ENCODE measurements at regions not wholly inside any gene's neighbourhood (a gene's known extent, or its start where the extent isn't known, plus 50 kb on each side); places are given as distances from the start of the nearest gene placed in this dataset.

DNA sequence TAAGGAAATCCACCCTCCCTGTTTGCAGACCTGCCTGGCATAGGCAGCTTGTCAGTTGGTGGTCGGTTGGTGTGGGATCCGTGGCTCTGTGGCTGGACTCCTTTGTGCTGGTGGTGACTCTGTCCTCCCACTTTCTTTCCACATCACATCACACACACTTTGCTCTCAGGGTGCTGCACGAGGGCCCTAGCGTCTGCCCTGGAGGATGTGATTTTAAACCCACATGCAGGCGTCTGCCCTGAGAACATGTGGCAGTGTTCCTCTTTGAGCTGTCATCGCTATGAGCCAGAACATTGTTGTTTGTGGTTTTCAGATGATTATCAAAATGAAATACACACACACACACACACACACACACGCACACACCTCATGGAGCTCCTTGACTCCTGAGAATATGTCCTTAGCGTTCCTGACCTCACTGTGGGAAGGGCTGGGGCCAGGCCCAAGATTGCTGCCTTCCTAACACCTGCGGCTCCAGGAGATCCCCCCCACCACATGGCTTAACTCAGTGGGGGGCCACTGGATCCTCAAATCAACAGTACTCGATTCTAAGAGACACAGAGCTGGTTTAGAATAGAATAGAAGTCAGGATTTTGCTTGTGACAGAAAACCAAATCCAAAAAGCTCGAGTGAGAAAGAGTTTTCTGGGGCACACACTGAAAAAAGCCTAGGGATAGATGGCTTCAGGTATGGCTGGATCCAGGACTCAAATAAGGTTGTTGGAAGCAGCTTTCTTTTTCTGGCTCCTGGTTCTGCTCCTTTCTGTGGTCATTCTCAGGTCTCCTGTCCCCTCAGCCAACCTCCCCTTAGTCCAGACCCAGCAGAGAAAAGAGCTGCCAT lies 54.8 kb downstream of the RTP5 start:
- DNase-seq (ENCODE audit: low read depth in 2 of 2): no peak

DNA sequence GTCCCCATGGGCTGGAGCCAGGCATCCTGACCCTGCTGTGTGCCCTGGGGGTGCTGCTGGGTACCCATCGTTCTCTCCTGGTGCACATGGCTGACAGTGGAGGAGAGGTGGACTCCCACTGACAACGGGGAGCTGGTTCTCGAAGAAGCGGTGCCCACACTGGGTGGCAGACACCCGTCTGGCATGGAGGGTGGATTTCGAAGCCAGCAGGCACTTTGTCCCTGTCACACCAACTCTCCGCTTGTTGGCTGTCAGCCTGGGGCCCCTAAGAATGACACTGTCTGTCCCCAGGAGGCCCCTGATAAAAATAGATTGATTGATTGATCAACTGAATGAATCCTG lies 55.4 kb downstream of the RTP5 start:
- DNase-seq (ENCODE audit: low read depth in 2 of 2): no peak

DNA sequence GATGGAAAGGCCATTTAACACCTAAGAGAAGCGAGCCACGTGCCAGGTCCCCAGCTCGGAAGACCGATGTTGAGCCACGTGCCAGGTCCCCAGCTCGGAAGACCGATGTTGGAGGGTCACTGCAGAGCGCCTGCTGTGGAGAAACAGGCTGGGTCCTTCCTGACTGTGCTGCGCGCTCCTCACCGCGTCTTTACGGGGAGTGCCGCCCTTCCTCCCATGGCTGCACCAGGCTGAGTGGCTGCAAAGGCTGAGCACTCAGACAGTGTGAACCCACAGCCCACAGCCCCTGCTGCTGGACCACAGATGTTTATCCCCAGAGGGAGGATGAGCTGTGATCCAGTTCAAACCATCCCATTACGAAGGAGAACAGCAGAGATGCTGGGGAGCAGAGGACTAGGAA lies 55.7 kb downstream of the RTP5 start:
- DNase-seq (ENCODE audit: low read depth in 2 of 2): no peak

DNA sequence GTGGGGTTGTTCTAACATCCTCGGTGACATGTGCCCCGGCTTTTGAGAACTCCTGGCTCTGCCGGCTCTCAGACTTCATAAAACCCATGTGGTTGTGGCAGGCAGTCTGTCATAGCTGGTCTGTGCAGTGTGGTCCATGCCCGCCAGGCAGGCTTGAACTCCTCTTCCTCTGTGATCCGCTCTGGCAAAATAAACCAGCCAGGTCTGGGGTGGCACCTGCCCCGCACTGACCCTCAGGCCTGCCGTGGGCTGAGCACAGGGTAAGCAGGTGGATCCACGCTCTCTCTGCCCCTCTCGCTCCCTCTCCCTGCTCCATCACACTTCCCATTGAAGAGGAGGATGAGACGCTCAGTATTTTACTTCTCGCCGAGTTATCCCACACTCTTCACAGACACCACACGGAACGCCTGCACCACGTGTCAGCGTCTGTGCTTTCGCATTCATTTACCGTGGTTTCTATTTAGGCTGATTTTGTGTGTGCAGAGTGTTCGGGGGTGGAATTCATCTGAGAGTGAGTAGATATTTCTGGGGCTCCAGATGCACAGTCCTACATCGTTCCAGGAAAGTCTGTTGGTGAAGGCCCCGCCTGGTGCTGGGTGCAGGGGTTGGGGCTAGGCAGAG lies 56.4 kb downstream of the RTP5 start:
- DNase-seq (ENCODE audit: low read depth in 2 of 2): no peak

DNA sequence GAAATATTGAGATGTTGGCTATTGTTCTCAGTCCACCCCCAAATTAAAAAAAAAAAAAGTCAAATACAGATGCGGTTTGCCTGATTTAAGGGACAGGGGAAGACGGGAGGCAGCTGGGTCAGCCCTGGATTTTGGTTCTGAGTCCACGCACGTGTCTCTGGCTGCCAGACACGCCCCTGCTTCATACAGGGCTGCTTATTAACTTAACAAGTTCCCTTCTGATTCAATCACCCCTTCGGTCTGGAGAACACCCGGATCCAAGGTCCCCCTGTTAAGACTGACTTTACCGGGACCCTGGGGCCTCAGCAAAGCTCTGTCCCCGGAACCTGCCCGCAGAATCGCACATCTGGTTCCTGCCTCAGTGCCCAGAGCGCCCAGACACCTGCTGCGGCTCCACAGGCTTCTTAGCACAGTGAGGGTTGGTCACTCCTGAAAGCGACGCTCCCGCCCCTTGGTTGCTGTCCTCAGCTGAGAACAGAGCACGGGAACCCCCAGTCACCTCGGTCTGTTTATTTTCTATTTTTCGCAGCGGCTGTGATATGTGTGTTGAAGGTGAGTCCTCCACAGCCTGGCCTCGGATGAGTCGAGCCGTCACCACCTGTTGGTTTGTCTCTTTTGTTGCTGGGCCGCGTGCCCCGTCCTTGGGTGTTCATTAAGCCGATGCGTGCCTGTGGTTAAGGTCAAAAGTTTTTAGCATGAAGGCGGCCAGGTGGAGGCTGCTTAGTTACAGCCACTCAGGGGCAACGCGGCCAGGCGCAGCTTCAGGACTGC lies 57.2 kb downstream of the RTP5 start:
- DNase-seq (ENCODE audit: low read depth in 2 of 2): no peak

DNA sequence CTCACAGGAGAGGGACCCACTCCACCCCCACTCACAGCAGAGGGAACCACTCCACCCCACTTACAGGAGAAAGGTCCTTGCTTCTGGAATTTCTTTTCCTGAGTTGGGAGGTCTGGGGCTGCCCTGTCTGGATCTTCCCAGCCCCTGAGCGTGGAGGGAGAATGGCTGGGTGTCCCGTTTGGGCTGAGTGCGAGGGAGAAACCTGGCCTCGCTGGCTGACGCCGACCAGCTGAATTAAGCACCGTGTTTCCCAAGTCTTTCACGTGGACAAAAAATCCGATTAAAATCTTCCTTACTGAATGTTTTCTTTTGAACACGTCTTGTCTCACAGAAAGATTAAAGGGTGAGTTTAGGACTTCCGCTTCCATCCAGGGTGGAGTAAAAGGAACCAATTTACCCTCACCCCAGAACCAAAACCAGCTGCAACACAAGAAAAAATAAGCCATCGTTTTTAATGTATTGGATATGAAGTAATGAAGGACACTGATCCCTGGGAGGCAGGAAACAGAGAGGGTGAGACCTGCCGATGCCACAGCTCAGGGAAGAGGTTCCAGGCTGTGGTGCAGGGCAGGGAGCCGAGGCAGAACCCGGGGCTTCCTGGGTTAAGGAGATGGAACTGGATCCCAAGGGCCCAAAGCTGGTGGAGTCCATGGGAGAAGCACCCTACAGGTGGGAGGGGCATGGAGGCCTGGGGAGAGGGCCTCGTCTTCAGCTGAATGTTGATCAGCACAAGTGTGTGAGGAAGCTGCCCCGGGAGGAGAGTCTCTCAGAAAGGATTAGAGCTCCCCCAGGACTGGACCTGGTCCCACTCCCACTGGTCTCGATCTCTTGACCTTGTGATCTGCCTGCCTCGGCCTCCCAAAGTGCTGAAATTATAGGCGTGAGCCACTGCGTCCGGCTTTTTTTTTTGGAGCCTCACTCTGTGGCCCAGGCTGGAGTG lies 60.3 kb downstream of the RTP5 start:
- no peak for DNase-seq (ENCODE audit: low read depth in 2 of 2)

DNA sequence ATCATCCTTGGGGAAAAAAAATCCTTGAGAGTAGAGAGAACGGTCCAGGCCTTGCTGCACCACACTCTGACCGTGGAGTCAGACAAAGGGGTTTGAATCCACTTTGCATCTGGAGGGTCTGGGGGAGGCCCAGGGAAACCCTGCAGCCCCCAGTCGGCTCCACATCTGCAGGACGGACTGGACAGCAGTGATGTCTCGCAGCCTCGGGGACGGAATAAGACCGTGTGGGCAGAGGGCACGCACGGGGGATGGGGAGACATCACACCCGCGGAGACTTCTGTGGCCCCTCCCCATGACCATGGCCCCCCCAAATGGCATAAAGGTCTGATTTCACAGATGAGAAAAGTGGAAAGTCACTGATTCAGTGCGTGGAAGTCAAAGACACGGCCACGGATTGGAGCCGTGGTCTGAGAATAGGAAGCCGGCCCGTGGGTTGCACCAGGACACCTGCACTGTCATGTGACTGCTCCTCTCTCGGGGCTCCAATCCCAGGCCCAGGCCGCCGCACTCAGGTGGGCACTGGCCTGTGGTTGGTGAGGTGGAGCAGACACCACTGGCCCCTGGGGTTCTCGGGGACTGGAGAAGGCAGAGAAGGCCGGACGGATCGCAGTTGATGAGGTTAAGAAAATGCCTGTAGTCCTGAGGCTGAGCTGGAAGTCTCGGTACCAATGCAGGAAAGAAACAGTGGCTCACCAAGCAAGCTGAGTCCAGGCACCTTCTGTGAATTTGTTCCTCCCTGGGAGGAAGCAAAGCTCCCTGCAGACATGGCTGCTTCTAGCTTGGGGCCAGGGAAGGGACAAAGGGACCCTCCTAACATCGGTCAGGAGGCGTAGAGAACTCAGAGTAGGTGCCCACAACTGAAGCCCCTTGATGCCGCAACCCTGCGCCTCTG lies 61.8 kb downstream of the RTP5 start:
- no peak for DNase-seq (ENCODE audit: low read depth in 2 of 2)

DNA sequence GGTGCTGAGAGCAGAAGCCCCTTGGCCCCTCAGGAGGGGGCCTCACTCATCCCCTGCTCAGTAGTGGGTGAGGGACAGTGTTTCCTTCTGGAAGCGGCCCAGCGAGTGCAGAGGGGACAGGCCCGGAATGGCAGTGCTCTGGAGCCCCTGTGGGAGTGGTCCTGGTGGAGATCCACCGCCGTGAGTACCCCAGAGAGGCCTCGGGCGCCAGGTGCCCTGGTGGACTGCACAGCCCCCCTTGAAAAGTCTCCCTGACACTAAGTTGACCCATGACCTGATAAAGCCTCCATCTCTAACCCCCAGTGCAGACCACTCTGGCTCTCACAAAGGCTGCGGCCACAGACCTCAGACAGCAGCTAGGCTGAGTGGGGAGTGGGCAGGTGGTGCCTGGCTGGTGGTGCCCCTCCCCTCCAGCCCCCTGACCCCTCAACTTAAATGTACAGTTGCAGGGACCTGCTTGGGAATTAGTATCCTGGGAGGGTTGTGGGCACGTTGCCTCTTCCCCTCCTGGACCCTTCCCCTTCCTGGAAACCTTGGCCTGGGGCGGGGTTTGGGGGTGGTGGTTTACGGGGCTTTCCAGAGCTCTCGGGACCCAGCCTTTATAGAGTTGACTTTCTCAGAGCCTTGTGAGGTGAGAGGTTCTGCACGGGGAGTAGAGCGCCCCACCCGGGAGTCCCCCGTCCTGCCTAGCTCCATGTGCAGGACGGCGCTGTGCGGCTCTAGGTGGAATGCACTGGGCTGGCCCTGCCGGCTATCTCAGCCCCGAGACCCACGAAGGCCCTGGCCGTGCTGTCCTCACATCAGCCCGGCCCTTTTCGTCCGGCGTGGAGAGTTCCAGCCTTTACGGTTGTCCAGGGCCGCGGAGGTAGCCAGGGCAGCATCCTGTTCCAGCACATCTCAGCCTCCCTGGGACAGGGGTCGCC lies 62.7 kb downstream of the RTP5 start:
- no peak for DNase-seq (ENCODE audit: low read depth in 2 of 2)

DNA sequence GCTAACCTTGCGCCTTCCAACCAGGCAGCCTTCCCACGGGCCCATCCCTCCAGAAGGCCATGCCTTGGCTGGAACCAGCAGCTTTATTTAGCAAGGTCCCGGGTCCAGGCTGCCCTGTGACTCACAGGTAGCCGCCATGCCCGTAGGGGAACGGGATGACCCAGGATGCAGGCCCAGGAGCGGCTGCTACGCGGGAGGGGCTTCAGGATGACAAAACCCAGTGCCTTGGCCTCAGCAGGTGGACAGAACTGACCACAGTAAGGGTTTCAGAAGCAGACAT lies 63.3 kb downstream of the RTP5 start:
- no peak for DNase-seq (ENCODE audit: low read depth in 2 of 2)

DNA sequence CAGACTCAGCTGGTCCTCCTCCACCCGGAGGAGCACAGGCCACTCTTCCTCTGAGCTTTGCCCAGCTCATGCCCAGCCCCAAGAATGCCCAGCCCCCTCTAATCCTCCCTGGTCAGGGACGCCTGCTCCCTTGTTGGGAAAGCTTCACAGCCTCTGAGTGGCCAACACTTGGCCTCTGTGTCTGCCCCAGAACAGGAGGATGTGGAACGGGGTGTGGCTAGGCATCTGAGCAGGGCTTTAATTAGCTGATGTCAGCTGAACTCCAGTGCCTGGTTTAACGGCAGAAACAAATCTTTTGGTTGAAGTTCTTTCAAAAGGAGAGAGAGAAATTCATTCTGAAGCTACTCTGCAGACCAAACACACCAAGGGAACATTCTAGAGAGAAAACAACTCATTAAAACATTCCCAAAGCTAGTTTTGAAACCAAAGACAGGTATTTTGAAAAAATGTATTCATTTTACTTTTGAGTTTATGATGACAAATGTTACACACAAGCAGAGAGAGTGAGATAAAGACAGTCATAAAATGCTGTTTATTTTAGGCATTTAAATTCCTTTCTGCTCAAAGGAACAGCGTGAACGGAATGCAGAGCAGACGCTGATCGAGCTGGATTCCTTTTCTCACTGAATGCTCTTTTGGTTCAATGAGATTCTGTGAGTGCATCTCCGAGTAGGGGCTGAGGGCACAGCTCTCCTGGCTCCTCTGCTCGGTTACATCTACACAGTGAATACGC lies 63.8 kb downstream of the RTP5 start:
- no peak for DNase-seq (ENCODE audit: low read depth in 2 of 2)

DNA sequence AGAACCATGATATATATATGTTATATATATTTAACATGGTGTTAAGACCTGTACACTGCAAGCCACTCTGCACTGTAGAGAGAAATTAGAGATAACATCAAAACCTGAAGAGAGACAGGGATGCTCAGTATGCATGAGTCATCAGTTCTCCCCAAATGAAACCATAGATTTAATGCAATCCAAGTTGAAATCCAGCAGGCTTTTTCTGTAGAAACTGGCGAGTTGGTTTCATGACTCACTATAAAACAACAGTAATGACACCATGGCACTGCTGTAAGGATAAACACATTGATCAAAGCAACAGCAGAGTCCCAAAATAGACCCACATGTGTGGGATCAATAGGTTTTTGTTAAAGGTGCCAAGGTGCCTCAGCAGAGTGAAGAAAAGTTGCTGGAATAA lies 65.8 kb downstream of the RTP5 start:
- no peak for DNase-seq (ENCODE audit: low read depth in 2 of 2)

DNA sequence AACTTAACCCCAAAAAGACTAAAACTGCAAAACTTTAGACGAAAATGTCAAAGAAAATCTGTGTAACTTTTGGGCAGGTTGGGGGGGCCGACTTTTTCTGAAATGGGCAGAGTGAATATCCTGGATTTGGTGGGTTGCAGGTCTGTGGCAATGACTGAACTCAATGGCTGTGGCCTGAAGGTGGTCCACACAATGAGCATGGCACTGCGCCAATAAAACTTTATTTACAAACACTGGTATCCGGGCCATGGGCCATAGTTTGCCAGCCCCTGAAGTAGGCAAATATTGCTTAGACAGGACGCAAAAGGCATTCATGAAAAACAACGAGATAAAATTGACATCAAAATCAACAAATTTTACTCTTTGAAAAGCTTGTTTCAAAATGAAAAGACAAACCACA lies 66.2 kb downstream of the RTP5 start:
- DNase-seq (ENCODE audit: low read depth in 2 of 2): no peak

DNA sequence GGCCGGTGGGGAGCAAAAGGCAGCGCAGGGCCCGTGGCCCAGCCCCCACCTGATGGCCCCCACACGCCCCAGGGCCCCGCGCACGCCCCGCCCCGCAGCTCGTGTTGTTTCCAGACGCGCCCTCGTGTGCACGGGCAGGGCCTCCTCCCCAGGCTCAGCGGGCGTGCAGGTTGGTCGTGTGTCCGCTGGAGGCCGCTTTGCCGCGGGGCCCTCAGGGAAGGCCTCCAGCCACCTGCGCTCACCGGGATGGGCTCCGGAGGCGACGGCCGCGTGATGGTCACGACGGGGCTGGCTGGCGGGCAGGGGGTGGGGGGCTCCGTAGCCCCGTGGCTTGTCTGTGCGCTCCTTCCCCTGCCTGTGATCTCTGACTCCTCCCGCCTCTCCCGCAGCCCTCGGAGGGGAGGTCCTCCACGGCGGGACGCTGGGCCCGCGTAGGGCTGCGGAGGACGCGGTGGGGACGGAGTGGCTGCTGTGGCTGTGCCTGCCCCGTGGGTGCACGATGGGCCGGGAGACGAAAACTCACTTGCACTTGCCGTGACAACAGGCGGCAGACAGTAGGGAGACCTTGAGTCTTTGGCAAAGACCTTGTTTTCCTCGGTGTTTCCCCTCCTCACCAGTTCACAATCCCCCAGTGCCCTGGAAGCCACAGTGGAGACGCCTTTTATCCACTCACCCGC lies 67.1 kb downstream of the RTP5 start:
- DNase-seq (ENCODE audit: low read depth in 2 of 2): no peak

DNA sequence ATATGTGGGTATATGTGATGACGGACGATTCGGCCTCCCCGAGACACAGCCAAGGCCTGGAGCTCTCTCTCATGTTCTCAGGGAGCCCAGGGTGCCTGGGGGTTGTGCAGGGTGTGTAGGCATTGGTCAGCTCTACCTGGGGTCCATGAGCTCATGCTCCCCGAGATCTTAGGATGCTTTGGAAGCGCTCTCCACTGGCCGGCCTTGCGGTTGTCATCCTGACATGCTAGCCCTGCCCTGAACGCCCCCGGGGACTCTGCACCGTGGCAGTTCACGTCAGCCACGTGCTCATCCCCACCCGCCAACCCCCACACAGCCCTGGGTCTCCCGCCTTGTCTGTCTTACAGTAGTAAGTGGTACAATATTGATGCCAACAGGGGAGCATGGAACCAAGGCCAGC lies 67.8 kb downstream of the RTP5 start:
- DNase-seq (ENCODE audit: low read depth in 2 of 2): no peak

DNA sequence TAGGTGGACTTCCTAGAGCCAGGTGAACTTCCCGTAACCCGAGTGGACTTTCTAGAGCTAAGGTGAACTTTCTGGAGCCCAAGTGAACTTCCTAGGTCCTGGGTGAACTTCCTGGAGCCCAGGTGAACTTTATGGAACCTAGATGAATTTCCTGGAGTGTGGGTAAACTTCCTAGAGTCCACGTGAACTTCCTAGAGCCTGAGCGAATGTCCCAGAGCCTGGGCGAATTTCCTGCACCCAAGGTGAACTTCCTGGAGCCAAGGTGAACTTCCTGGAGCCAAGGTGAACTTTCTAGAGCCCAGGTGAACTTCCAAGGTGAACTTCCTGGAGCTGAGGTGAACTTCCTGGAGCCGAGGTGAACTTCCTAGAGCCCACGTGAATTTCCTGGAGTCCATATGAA lies 70.0 kb downstream of the RTP5 start:
- DNase-seq (ENCODE audit: low read depth in 2 of 2): no peak

DNA sequence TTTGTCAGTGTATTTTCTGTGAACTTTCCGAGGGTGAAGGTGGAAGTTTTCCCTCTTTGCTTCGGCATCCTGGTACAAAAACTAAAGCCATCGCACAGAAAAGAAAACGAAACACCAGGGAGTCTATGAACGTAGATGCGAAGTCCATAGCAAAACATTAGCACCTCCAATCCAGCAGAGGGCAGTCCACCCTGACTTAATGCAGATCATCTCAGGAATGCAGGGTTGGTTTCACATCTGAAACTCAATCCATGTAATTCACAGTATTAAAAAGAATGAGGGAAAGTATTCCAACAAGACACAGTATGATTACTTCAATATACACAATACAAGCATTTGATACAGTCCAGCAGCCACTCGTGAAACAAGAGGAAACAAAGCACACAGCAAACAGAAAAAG lies 70.8 kb downstream of the RTP5 start:
- DNase-seq (ENCODE audit: low read depth in 2 of 2): no peak

DNA sequence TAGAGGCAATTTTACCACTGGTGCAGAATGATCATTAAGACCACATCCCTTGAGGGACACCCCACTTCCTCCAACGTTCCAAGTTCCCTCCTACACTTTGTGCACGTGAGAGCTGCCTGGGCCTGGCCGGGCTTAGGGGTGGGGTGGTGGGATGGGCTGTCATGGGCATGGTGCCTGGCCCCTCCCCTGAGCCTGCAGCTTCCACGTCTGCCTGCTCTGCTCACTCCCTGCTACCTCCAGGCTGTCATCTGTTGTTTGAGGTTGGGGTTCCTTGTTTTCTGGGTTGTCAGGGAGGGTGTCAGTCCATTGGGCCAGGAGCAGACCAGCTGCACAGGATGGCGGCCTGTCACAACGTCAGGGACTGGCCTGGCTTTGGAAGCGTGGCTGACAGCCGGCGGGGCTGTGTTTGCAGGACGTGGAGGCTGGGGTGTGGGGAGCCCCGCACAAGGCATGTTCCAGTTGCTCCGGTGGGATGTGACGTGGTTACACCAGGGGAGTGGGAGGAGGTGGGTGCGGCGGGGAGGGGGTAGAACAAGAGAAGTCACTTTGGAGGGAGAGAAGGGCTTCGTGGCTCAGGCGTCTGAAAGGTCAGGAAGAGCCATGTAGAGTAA lies 72.3 kb downstream of the RTP5 start:
- no peak for DNase-seq (ENCODE audit: low read depth in 2 of 2)
